ENCODE measurements at regions not wholly inside any gene's neighbourhood (a gene's known extent, or its start where the extent isn't known, plus 50 kb on each side); places are given as distances from the start of the nearest gene placed in this dataset.

DNA sequence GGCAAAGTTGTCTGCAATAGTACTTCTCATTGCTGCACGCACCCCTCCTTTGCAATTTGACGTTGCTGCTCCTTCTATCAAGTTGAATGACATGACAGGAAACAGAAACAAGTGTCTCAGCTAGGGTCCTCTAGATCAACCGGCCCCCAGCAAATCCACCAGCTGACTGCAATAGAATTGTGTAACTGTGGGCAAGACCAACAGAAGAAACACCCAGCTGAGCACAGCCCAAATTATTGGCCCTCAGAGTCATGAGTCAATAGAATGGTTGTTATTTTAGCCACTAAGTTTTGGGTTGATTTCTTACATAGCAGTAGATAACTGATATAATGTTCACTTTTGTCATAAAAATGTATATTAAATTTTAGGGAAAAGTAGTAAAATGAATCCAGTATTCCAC lies 202.7 kb downstream of the MAFB start:
- 83% methylated on average over 2 of the region's 3 CpGs for WGBS (ENCODE audit: insufficient coverage)
- no peaks in the 10 kb centered on the region for H3K9me3 ChIP-seq (replicated peaks; ENCODE audit: control insufficient read depth, low read depth, low read length)

DNA sequence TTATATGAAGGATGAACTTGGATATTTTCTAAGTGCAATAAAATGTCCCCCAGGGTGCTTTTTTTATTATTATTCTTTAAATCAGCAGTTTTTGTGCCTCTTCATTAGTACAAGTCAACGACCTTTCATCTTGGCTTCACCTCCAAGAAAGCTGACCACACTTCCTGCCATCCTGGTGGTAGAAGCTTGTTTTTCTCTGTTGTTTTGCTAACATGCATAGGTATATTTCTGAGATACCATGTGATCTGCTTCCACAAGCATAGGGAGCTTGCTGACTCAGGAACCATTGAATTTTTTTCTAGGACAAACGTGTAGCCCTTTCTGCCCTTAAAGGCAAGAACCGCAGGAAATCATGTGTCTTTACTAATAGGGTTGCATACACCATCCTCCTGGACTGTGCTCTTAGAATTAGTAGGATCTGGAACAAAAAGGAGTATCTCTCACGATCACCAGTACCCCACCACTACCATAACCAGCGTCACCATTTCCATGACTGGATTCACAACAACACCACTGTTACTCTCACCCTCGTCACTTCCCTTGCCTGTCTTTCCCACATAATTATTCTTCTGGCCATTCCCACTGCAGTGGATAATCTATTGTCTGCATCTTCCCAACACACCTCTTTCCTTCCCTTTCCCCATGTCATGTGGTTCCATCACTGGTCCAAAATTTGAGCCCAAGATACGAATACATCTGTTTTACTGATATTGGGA lies 207.1 kb downstream of the MAFB start:
- H3K27ac ChIP-seq (ENCODE audit: low read length), result no peak overlapping the region
- H3K9me3 ChIP-seq (replicated peaks; ENCODE audit: control insufficient read depth, low read depth, low read length), result no peaks in the 10 kb centered on the region
- 64% methylated on average over 3 of the region's 7 CpGs for WGBS (ENCODE audit: insufficient coverage)
- no peaks in the 10 kb centered on the region for H3K27me3 ChIP-seq (ENCODE audit: control insufficient read depth, insufficient read depth, low read length)
- no peak for DNase-seq
- no peak overlapping the region for H3K4me3 ChIP-seq (ENCODE audit: low read length)
- no peaks in the 10 kb centered on the region for H3K36me3 ChIP-seq (ENCODE audit: control insufficient read depth, insufficient read depth, low read length)
- no peaks in the 10 kb centered on the region for H3K4me1 ChIP-seq (ENCODE audit: control insufficient read depth, insufficient read depth, low read length)

More for the DNA sequence above, 202.7 kb downstream of the MAFB start:
- Histone ChIP-seq H3K4me3 (ENCODE audit: low read length) (no peak overlapping the region), H3K27ac (ENCODE audit: low read length) (no peak overlapping the region), H3K36me3 (ENCODE audit: control insufficient read depth, insufficient read depth, low read length) (no peaks in the 10 kb centered on the region), H3K27me3 (ENCODE audit: control insufficient read depth, insufficient read depth, low read length) (peaks cover 3% of the 10 kb centered on the region), H3K4me1 (ENCODE audit: control insufficient read depth, insufficient read depth, low read length) (no peaks in the 10 kb centered on the region)
- DNase-seq, result no peak

DNA sequence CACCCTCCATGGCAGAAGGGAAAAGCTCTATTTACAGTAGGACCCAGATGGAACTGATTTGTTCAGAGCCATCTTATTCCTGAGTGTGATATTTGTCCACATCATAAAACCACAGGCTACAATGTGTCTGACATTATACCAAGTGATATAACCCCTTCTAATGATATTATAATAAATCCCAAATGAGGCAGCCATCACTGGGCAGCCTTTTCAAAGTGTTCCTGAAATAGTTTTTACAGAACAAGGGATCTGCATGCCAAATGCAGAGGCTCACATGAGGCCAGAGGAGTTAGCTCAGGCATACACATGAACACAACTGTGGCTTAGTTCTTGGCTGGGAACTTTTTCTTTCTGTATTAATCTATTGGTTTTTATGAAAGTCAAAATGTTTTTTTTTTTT lies 207.7 kb downstream of the MAFB start:
- Histone ChIP-seq H3K4me1 (ENCODE audit: control insufficient read depth, insufficient read depth, low read length) (no peaks in the 10 kb centered on the region), H3K9me3 (replicated peaks; ENCODE audit: control insufficient read depth, low read depth, low read length) (no peaks in the 10 kb centered on the region), H3K27me3 (ENCODE audit: control insufficient read depth, insufficient read depth, low read length) (no peaks in the 10 kb centered on the region), H3K36me3 (ENCODE audit: control insufficient read depth, insufficient read depth, low read length) (no peaks in the 10 kb centered on the region), H3K27ac (ENCODE audit: low read length) (no peak overlapping the region), H3K4me3 (ENCODE audit: low read length) (no peak overlapping the region)
- peak; percentile 81 for DNase-seq

DNA sequence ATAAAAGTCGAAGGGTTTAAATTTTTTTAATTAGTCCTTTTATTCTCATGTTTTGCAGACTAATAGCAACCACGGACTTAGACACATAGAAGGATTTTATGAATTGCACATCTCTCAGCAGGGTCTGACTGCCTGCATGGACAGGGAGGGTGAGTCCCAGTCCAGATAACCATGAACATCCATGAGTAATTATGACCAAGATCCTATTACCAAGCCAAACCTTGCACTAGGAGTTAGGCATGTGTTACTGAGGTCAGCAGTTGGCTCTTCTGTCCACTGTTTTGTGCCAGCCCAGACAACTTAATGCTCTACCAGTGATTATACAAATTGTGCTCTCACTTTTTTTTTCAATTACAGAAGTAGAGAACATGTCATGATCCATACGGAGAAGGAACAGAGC lies 211.2 kb downstream of the MAFB start:
- H3K4me3 ChIP-seq (ENCODE audit: low read length), result no peak overlapping the region
- no peaks in the 10 kb centered on the region for H3K36me3 ChIP-seq (ENCODE audit: control insufficient read depth, insufficient read depth, low read length)
- H3K27me3 ChIP-seq (ENCODE audit: control insufficient read depth, insufficient read depth, low read length), result no peaks in the 10 kb centered on the region
- DNase-seq, result peak; percentile 23
- no peak overlapping the region for H3K27ac ChIP-seq (ENCODE audit: low read length)
- no CpG with 5 or more reads among the region's 3 CpGs for WGBS (ENCODE audit: insufficient coverage)
- H3K9me3 ChIP-seq (replicated peaks; ENCODE audit: control insufficient read depth, low read depth, low read length), result no peaks in the 10 kb centered on the region
- H3K4me1 ChIP-seq (ENCODE audit: control insufficient read depth, insufficient read depth, low read length), result no peaks in the 10 kb centered on the region

DNA sequence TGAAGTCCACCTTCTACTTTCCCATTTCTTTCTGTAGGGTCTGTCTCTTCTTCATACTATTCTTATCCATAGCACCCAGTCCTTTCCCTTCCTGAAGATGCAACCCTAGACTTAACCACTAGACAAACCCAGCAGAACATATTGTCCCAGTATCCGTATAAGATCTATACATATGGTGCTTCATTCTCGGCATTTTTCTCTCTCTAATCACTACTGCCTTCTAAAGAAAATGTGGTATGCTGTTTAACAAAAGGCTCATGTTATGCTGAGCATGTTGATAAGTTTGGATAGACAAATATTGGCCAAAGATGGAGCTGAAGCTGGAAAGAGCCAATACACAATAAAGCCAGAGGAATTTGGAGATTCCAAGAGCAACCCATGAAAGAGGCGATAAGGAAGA lies 212.6 kb downstream of the MAFB start:
- Histone ChIP-seq H3K36me3 (ENCODE audit: control insufficient read depth, insufficient read depth, low read length) (no peaks in the 10 kb centered on the region), H3K4me1 (ENCODE audit: control insufficient read depth, insufficient read depth, low read length) (no peaks in the 10 kb centered on the region), H3K27ac (ENCODE audit: low read length) (no peak overlapping the region), H3K27me3 (ENCODE audit: control insufficient read depth, insufficient read depth, low read length) (no peaks in the 10 kb centered on the region), H3K9me3 (replicated peaks; ENCODE audit: control insufficient read depth, low read depth, low read length) (no peaks in the 10 kb centered on the region), H3K4me3 (ENCODE audit: low read length) (no peak overlapping the region)
- DNase-seq, result no peak
- 100% methylated on average over 1 of the region's 3 CpGs for WGBS (ENCODE audit: insufficient coverage)

DNA sequence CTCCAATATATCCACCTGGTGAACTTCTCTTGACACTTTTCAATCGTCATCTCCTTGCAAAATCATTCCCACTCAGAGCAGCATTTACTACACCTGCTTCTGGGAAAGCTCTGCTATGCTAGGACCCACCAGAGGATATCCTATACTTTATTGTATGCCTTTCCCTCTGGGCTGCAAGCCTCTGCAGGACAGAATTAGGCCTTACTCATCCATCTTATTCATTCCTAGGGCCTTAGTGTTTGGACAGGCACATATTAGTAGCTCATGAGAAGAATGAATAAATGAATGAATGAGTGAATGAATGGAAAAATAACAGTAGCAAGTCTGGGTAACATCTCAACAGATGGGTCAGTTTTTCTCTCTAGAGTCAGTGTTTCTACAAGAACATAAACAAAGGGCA lies 216.1 kb downstream of the MAFB start:
- no peak for DNase-seq
- peaks cover 9% of the 10 kb centered on the region for H3K4me1 ChIP-seq (ENCODE audit: control insufficient read depth, insufficient read depth, low read length)
- no peak overlapping the region for H3K27ac ChIP-seq (ENCODE audit: low read length)
- no peak overlapping the region for H3K4me3 ChIP-seq (ENCODE audit: low read length)
- 50% methylated on average over 1 of the region's 1 CpG for WGBS (ENCODE audit: insufficient coverage)
- H3K9me3 ChIP-seq (replicated peaks; ENCODE audit: control insufficient read depth, low read depth, low read length), result no peaks in the 10 kb centered on the region
- no peaks in the 10 kb centered on the region for H3K36me3 ChIP-seq (ENCODE audit: control insufficient read depth, insufficient read depth, low read length)
- H3K27me3 ChIP-seq (ENCODE audit: control insufficient read depth, insufficient read depth, low read length), result no peaks in the 10 kb centered on the region

DNA sequence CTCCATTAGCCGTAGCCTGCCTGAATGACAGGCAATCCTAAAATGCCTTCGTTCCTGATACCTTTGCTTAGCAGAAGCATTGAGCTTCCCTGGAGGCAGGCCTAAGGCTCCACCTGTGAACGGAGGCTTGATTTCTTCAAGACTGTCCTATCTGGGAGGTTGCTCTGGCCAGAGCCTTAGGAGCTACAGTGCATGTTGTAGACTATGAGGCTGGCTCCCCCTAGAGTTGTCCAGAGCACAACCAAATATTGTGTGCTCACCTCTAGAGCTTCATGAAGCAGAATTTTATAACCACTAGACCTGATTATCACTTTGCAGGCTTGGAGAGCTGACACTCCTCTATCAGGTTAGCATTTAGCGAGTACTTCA lies 217.8 kb downstream of the MAFB start:
- WGBS (ENCODE audit: insufficient coverage), result 35% methylated on average over 3 of the region's 4 CpGs
- no peaks in the 10 kb centered on the region for H3K36me3 ChIP-seq (ENCODE audit: control insufficient read depth, insufficient read depth, low read length)
- peak; percentile 49 for DNase-seq
- H3K9me3 ChIP-seq (replicated peaks; ENCODE audit: control insufficient read depth, low read depth, low read length), result no peaks in the 10 kb centered on the region
- no peaks in the 10 kb centered on the region for H3K27me3 ChIP-seq (ENCODE audit: control insufficient read depth, insufficient read depth, low read length)
- H3K4me3 ChIP-seq (ENCODE audit: low read length), result no peak overlapping the region
- peaks cover 9% of the 10 kb centered on the region for H3K4me1 ChIP-seq (ENCODE audit: control insufficient read depth, insufficient read depth, low read length)
- no peak overlapping the region for H3K27ac ChIP-seq (ENCODE audit: low read length)

DNA sequence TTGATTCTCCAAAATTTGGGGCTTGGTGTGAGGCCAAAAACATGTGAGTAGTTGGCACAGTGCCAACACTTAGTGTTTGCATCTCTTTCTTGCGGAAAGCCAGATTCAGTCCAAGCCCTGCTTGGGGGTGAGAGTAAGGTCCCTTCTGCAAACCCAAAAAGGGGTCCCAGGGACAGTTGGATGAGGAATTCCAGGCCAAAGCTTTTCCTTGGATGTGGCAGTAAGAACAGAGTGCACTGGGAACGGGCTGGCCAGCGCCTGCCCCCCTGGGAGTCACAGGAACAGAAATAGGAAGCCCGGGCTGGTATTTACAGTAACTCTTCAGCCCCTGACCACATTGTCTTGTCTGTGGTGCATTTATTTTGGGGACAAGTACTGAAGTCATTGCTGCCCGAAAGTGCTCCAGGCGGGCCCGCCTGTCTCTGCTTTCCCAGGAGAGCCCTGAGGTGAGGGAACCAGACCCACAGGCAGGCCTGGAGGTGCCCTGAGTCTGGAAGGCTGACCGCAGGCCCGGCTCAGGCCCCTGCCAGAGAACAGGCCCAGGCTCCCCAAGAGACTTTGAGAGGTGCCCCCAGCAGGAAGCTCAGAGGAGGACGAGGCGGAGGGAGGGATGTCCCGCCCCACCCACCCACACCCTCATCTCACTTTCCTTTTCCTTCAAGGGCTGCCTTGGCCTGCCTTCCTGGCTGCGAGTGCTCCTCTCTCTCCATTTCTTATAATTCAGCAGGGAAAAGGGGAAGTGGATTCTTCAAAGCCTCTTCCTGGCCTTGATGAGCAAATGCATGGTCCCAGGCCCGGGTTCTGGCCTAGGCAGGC lies 218.4 kb downstream of the MAFB start:
- peaks cover 9% of the 10 kb centered on the region for H3K4me1 ChIP-seq (ENCODE audit: control insufficient read depth, insufficient read depth, low read length)
- DNase-seq, result peak; percentile 51
- no peak overlapping the region for H3K4me3 ChIP-seq (ENCODE audit: low read length)
- no peaks in the 10 kb centered on the region for H3K9me3 ChIP-seq (replicated peaks; ENCODE audit: control insufficient read depth, low read depth, low read length)
- no peak overlapping the region for H3K27ac ChIP-seq (ENCODE audit: low read length)
- 45% methylated on average over 10 of the region's 14 CpGs for WGBS (ENCODE audit: insufficient coverage)
- H3K27me3 ChIP-seq (ENCODE audit: control insufficient read depth, insufficient read depth, low read length), result no peaks in the 10 kb centered on the region
- no peaks in the 10 kb centered on the region for H3K36me3 ChIP-seq (ENCODE audit: control insufficient read depth, insufficient read depth, low read length)

DNA sequence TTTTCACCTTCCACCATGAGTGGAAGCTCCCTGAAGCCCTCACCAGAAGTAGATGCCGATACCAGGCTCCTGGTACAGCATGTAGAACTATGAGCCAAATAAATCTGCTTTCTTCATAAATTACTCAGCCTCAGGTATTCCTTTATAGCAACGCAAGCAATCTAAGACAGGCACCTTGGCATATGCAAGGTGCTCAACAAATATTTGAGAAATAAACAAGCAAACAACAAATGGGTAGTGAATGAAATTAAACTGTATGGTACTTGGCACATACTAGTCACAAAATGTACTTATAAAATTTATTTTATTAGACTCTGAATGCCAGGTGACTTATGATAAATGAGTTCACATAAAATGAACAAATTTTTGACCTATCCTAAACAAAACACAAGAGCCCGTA lies 220.3 kb downstream of the MAFB start:
- no peaks in the 10 kb centered on the region for H3K9me3 ChIP-seq (replicated peaks; ENCODE audit: control insufficient read depth, low read depth, low read length)
- H3K27me3 ChIP-seq (ENCODE audit: control insufficient read depth, insufficient read depth, low read length), result no peaks in the 10 kb centered on the region
- no peaks in the 10 kb centered on the region for H3K36me3 ChIP-seq (ENCODE audit: control insufficient read depth, insufficient read depth, low read length)
- H3K27ac ChIP-seq (ENCODE audit: low read length), result no peak overlapping the region
- H3K4me3 ChIP-seq (ENCODE audit: low read length), result no peak overlapping the region
- no peak for DNase-seq
- 80% methylated on average over 1 of the region's 3 CpGs for WGBS (ENCODE audit: insufficient coverage)
- peaks cover 9% of the 10 kb centered on the region for H3K4me1 ChIP-seq (ENCODE audit: control insufficient read depth, insufficient read depth, low read length)

DNA sequence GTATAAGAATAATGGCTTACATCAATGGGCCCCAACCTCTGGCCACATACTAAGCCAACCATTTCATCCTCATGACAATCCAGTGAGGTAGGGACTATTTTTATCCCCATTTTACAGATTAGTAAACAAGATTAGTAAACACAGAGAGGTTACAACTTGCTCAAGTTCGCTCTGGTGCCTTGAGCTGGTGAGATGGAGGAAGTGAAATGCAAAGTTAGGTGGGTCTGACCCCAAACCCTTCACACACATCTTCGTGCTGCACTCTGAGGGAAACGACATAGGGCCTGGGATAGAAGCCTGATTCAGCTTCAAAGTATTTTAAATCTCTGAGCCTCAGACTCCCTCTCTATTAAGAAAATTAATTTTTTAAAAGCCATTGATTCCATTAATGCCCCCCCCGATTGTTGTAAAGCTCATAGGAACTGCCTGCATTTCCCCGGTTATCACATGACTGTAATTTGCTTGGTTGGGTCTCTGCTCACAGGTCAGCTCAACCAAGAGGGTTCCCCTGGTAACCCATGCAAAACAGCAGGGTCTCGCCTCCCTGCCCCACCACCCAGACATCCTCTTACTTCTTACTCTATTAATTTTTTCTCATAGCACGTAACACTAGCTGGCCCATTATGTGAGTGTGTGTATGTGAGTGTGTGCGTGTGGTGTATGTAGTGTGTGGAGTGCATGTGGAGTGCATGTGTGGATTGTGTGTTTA lies 221.2 kb downstream of the MAFB start:
- H3K27ac ChIP-seq (ENCODE audit: low read length), result no peak overlapping the region
- H3K36me3 ChIP-seq (ENCODE audit: control insufficient read depth, insufficient read depth, low read length), result no peaks in the 10 kb centered on the region
- no peaks in the 10 kb centered on the region for H3K27me3 ChIP-seq (ENCODE audit: control insufficient read depth, insufficient read depth, low read length)
- no peaks in the 10 kb centered on the region for H3K9me3 ChIP-seq (replicated peaks; ENCODE audit: control insufficient read depth, low read depth, low read length)
- no peak for DNase-seq
- no CpG with 5 or more reads among the region's 8 CpGs for WGBS (ENCODE audit: insufficient coverage)
- H3K4me1 ChIP-seq (ENCODE audit: control insufficient read depth, insufficient read depth, low read length), result peaks cover 9% of the 10 kb centered on the region
- H3K4me3 ChIP-seq (ENCODE audit: low read length), result no peak overlapping the region
